ENCODE measurements at regions not wholly inside any gene's neighbourhood (a gene's known extent, or its start where the extent isn't known, plus 50 kb on each side); places are given as distances from the start of the nearest gene placed in this dataset.

- H3K27me3 ChIP-seq (replicated peaks in 1 of 2; ENCODE audit: control insufficient read depth in 2 of 2, extremely low read depth in 1 of 2, insufficient read depth in 2 of 2, low read length in 1 of 2): peaks cover 0 to 8% of the 10 kb centered on the region in 2 experiments
- POLR2A ChIA-PET: no interaction called here
- no peak overlapping the region for H3K4me3 ChIP-seq (ENCODE audit: control insufficient read depth in 1 of 2, extremely low read depth in 1 of 2, low read length in 1 of 2)
- WGBS (ENCODE audit: insufficient coverage): 93% methylated on average over 2 of the region's 3 CpGs
- DNase-seq (no peak), ATAC-seq (replicated peaks in 1 of 4) (no peak)
- Mint-ChIP-seq H3K9me3 (no peaks in the 10 kb centered on the region), H3K27me3 (peaks cover 1 to 23% of the 10 kb centered on the region in 2 donors), H3K36me3 (no peaks in the 10 kb centered on the region), H3K4me3 (no peak overlapping the region), H3K27ac (no peak overlapping the region), H3K4me1 (peaks cover 27 to 34% (median 29%) of the 10 kb centered on the region in 3 donors)
- CTCF ChIA-PET: no interaction called here
- H3K4me1 ChIP-seq (ENCODE audit: control insufficient read depth in 1 of 2, extremely low read depth in 1 of 2, insufficient read depth in 2 of 2, low read length in 2 of 2): peaks cover 12 to 16% of the 10 kb centered on the region in 2 experiments
- no peaks in the 10 kb centered on the region for H3K9me3 ChIP-seq
- H3K36me3 ChIP-seq (ENCODE audit: control insufficient read depth in 2 of 2, extremely low read depth in 1 of 2, insufficient read depth in 1 of 2, low read length in 1 of 2): no peaks in the 10 kb centered on the region
- no peak overlapping the region for H3K27ac ChIP-seq (ENCODE audit: low read length)
Measured at GRCh38 chr2:215746887-215747615, 266.3 kb downstream of the MREG start.

- Histone ChIP-seq H3K36me3 (ENCODE audit: control insufficient read depth in 2 of 2, extremely low read depth in 1 of 2, insufficient read depth in 1 of 2, low read length in 1 of 2) (no peaks in the 10 kb centered on the region), H3K4me3 (ENCODE audit: control insufficient read depth in 1 of 2, extremely low read depth in 1 of 2, low read length in 1 of 2) (no peak overlapping the region), H3K27ac (ENCODE audit: low read length) (no peak overlapping the region), H3K4me1 (ENCODE audit: control insufficient read depth in 1 of 2, extremely low read depth in 1 of 2, insufficient read depth in 2 of 2, low read length in 2 of 2) (peaks cover 11 to 16% of the 10 kb centered on the region in 2 experiments), H3K9me3 (no peaks in the 10 kb centered on the region), H3K27me3 (replicated peaks in 1 of 2; ENCODE audit: control insufficient read depth in 2 of 2, extremely low read depth in 1 of 2, insufficient read depth in 2 of 2, low read length in 1 of 2) (peaks cover 0 to 8% of the 10 kb centered on the region in 2 experiments)
- ChIA-PET CTCF (interaction anchor here in 1 of 2 donors (1.0 kb wide), 1 partner anchor 19 kb away, joined by 3 read pairs; no protein-coding TSS in a partner anchor), POLR2A (no interaction called here)
- Mint-ChIP-seq H3K36me3 (no peaks in the 10 kb centered on the region), H3K27me3 (peaks cover 1 to 20% of the 10 kb centered on the region in 2 donors), H3K4me1 (peaks cover 21 to 27% (median 23%) of the 10 kb centered on the region in 3 donors), H3K9me3 (no peaks in the 10 kb centered on the region), H3K4me3 (no peak overlapping the region), H3K27ac (no peak overlapping the region)
- DNase-seq (no peak), ATAC-seq (replicated peaks in 1 of 4) (no peak)
- 41% methylated on average over 8 of the region's 9 CpGs for WGBS (ENCODE audit: insufficient coverage)
Measured at GRCh38 chr2:215746226-215746886, 267.0 kb downstream of the MREG start.

GRCh38 chr2:215745331-215745730, 268.0 kb downstream of the MREG start:
- Histone ChIP-seq H3K27ac (ENCODE audit: low read length) (no peak overlapping the region), H3K36me3 (ENCODE audit: control insufficient read depth in 2 of 2, extremely low read depth in 1 of 2, insufficient read depth in 1 of 2, low read length in 1 of 2) (no peaks in the 10 kb centered on the region), H3K9me3 (no peaks in the 10 kb centered on the region), H3K4me3 (ENCODE audit: control insufficient read depth in 1 of 2, extremely low read depth in 1 of 2, low read length in 1 of 2) (no peak overlapping the region), H3K4me1 (ENCODE audit: control insufficient read depth in 1 of 2, extremely low read depth in 1 of 2, insufficient read depth in 2 of 2, low read length in 2 of 2) (peaks cover 4 to 7% of the 10 kb centered on the region in 2 experiments), H3K27me3 (replicated peaks in 1 of 2; ENCODE audit: control insufficient read depth in 2 of 2, extremely low read depth in 1 of 2, insufficient read depth in 2 of 2, low read length in 1 of 2) (peaks cover 0 to 8% of the 10 kb centered on the region in 2 experiments)
- H3K36me3 Mint-ChIP-seq: no peaks in the 10 kb centered on the region
- no peak overlapping the region for H3K4me3 Mint-ChIP-seq
- H3K9me3 Mint-ChIP-seq: no peaks in the 10 kb centered on the region
- no peak for ATAC-seq (replicated peaks in 1 of 4)
- ChIA-PET CTCF (interaction anchor here in 1 of 2 donors (1.0 kb wide), 1 partner anchor 20 kb away, joined by 3 read pairs; no protein-coding TSS in a partner anchor), POLR2A (no interaction called here)
- DNase-seq: no peak
- H3K4me1 Mint-ChIP-seq: peaks cover 11 to 17% (median 12%) of the 10 kb centered on the region in 3 donors
- no peak overlapping the region for H3K27ac Mint-ChIP-seq
- WGBS (ENCODE audit: insufficient coverage): no CpG with 5 or more reads among the region's 2 CpGs
- peaks cover 1 to 23% of the 10 kb centered on the region in 2 donors for H3K27me3 Mint-ChIP-seq

GRCh38 chr2:215744514-215744913, 268.8 kb downstream of the MREG start:
- CTCF ChIA-PET: no interaction called here
- POLR2A ChIA-PET: no interaction called here
- no peaks in the 10 kb centered on the region for H3K9me3 Mint-ChIP-seq
- no peak overlapping the region for H3K27ac Mint-ChIP-seq
- H3K36me3 ChIP-seq (ENCODE audit: control insufficient read depth in 2 of 2, extremely low read depth in 1 of 2, insufficient read depth in 1 of 2, low read length in 1 of 2): no peaks in the 10 kb centered on the region
- no peak overlapping the region for H3K4me3 ChIP-seq (ENCODE audit: control insufficient read depth in 1 of 2, extremely low read depth in 1 of 2, low read length in 1 of 2)
- H3K4me3 Mint-ChIP-seq: no peak overlapping the region
- H3K4me1 ChIP-seq (ENCODE audit: control insufficient read depth in 1 of 2, extremely low read depth in 1 of 2, insufficient read depth in 2 of 2, low read length in 2 of 2): no peaks in the 10 kb centered on the region
- H3K27ac ChIP-seq (ENCODE audit: low read length): no peak overlapping the region
- DNase-seq (no peak), ATAC-seq (replicated peaks in 1 of 4) (no peak)
- peaks cover 1 to 20% of the 10 kb centered on the region in 2 donors for H3K27me3 Mint-ChIP-seq
- WGBS (ENCODE audit: insufficient coverage): 97% methylated on average over 4 of the region's 4 CpGs
- peaks cover 3 to 9% (median 5%) of the 10 kb centered on the region in 3 donors for H3K4me1 Mint-ChIP-seq
- H3K36me3 Mint-ChIP-seq: no peaks in the 10 kb centered on the region
- H3K9me3 ChIP-seq: no peaks in the 10 kb centered on the region
- H3K27me3 ChIP-seq (replicated peaks in 1 of 2; ENCODE audit: control insufficient read depth in 2 of 2, extremely low read depth in 1 of 2, insufficient read depth in 2 of 2, low read length in 1 of 2): peaks cover 0 to 7% of the 10 kb centered on the region in 2 experiments

- Mint-ChIP-seq H3K27ac (no peak overlapping the region), H3K4me3 (no peak overlapping the region), H3K4me1 (peaks cover 0 to 4% (median 0%) of the 10 kb centered on the region in 3 donors), H3K27me3 (peaks cover 2 to 12% of the 10 kb centered on the region in 2 donors), H3K36me3 (no peaks in the 10 kb centered on the region), H3K9me3 (peaks cover 0 to 4% (median 0%) of the 10 kb centered on the region in 3 donors)
- no peak for DNase-seq
- ChIA-PET POLR2A (interaction anchor here in 1 of 2 donors (0.6 kb wide), 1 partner anchor 407 kb away, joined by 4 read pairs; no protein-coding TSS in a partner anchor), CTCF (interaction anchor here in 1 of 2 donors (1.2 kb wide), 1 partner anchor 11 kb away, joined by 4 read pairs; no protein-coding TSS in a partner anchor)
- no peaks in the 10 kb centered on the region for H3K4me1 ChIP-seq (ENCODE audit: control insufficient read depth in 1 of 2, extremely low read depth in 1 of 2, insufficient read depth in 2 of 2, low read length in 2 of 2)
- H3K9me3 ChIP-seq: no peaks in the 10 kb centered on the region
- no peak overlapping the region for H3K4me3 ChIP-seq (ENCODE audit: control insufficient read depth in 1 of 2, extremely low read depth in 1 of 2, low read length in 1 of 2)
- no peaks in the 10 kb centered on the region for H3K27me3 ChIP-seq (replicated peaks in 1 of 2; ENCODE audit: control insufficient read depth in 2 of 2, extremely low read depth in 1 of 2, insufficient read depth in 2 of 2, low read length in 1 of 2)
- H3K36me3 ChIP-seq (ENCODE audit: control insufficient read depth in 2 of 2, extremely low read depth in 1 of 2, insufficient read depth in 1 of 2, low read length in 1 of 2): no peaks in the 10 kb centered on the region
- H3K27ac ChIP-seq (ENCODE audit: low read length): no peak overlapping the region
- ATAC-seq (replicated peaks in 1 of 4): no peak
Measured at GRCh38 chr2:215743066-215743465, 270.3 kb downstream of the MREG start.

- WGBS (ENCODE audit: insufficient coverage): 92% methylated on average over 1 of the region's 2 CpGs
- H3K4me1 ChIP-seq (ENCODE audit: control insufficient read depth in 1 of 2, extremely low read depth in 1 of 2, insufficient read depth in 2 of 2, low read length in 2 of 2): no peaks in the 10 kb centered on the region
- CTCF ChIA-PET: no interaction called here
Measured at GRCh38 chr2:215742021-215742420, 271.3 kb downstream of the MREG start.

More at GRCh38 chr2:215742021-215742420, 271.3 kb downstream of the MREG start:
- H3K4me1 Mint-ChIP-seq: peaks cover 0 to 4% (median 0%) of the 10 kb centered on the region in 3 donors
- peaks cover 2 to 15% of the 10 kb centered on the region in 2 donors for H3K27me3 Mint-ChIP-seq
- H3K27ac Mint-ChIP-seq: no peak overlapping the region
- DNase-seq: no peak
- peaks cover 0 to 4% (median 0%) of the 10 kb centered on the region in 3 donors for H3K9me3 Mint-ChIP-seq
- H3K27me3 ChIP-seq (replicated peaks in 1 of 2; ENCODE audit: control insufficient read depth in 2 of 2, extremely low read depth in 1 of 2, insufficient read depth in 2 of 2, low read length in 1 of 2): no peaks in the 10 kb centered on the region
- no peak overlapping the region for H3K4me3 ChIP-seq (ENCODE audit: control insufficient read depth in 1 of 2, extremely low read depth in 1 of 2, low read length in 1 of 2)
- ATAC-seq (replicated peaks in 1 of 4): no peak
- no peaks in the 10 kb centered on the region for H3K36me3 ChIP-seq (ENCODE audit: control insufficient read depth in 2 of 2, extremely low read depth in 1 of 2, insufficient read depth in 1 of 2, low read length in 1 of 2)
- POLR2A ChIA-PET: no interaction called here
- no peak overlapping the region for H3K4me3 Mint-ChIP-seq
- H3K9me3 ChIP-seq: no peaks in the 10 kb centered on the region
- no peaks in the 10 kb centered on the region for H3K36me3 Mint-ChIP-seq
- no peak overlapping the region for H3K27ac ChIP-seq (ENCODE audit: low read length)

All from T-cell (primary cell).